Left lung (tissue), 4 donors: ENCODE measurements at regions not wholly inside any gene's neighbourhood (a gene's known extent, or its start where the extent isn't known, plus 50 kb on each side); places are given as distances from the start of the nearest gene placed in this dataset.

Experiments used
- ATAC-seq: fragments of 200-7000 bp; cut with Tn5 transposase; one replicate; pipeline ENCODE4 v1.9.1; 2020; ENCODE audit warnings: moderate library complexity
- DNase-seq, 4 donors: peaks; one replicate each; pipeline ENCODE4 v3.0.0-alpha.2; 2013 to 2020
- H3K27ac ChIP-seq, 2 donors: fragments of 200-600 bp; sonication (generic) in 1 of 2; one replicate each; pipeline versions ENCODE4 v1.5.0 to v1.8.0; 2020 to 2021
- H3K27me3 ChIP-seq, 2 donors: fragments of 200-600 bp; sonication (generic) in 1 of 2; one replicate each; pipeline versions ENCODE4 v1.5.0 to v1.8.0; 2020 to 2021
- H3K36me3 ChIP-seq, 2 donors: fragments of 200-600 bp; sonication (generic) in 1 of 2; one replicate each; pipeline versions ENCODE4 v1.5.0 to v1.8.0; 2020 to 2021
- H3K4me1 ChIP-seq, 2 donors: fragments of 200-600 bp; one replicate each; pipeline ENCODE4 v1.8.0; 2021
- H3K4me3 ChIP-seq, 2 donors: fragments of 200-600 bp; sonication (generic) in 1 of 2; one replicate each; pipeline versions ENCODE4 v1.5.0 to v1.8.0; 2020 to 2021; ENCODE audit warnings: mild to moderate bottlenecking in 1 of 2
- H3K9me3 ChIP-seq, 2 donors: fragments of 200-600 bp; sonication (generic) in 1 of 2; one replicate each; pipeline versions ENCODE4 v1.5.0 to v1.8.0; 2020 to 2021
- CTCF ChIP-seq, 2 donors: fragments of 200-600 bp; sonication (generic) in 1 of 2; IDR thresholded peaks; one replicate each; pipeline versions ENCODE4 v1.5.0 to v1.8.0; 2021; ENCODE audit warnings: antibody characterized with exemption in 2 of 2
- intact Hi-C, 2 donors: fragments of 100-400 bp; cut with DNase I; formaldehyde crosslinking; loops; one replicate each; pipeline versions ENCODE4 v1.11.2 to v1.14.2; 2022
- donor health status: DM: no; HTN: yes; CAD: no.
- donor health status: DM: no; HTN: no; CAD: no.

GRCh38 chr13:105336706-105337576 lies 1198.5 kb downstream of the EFNB2 start:
- ATAC-seq (peak; percentile 41), DNase-seq (no peak)
- intact Hi-C loops: no loop called here
- no peak overlapping the region for H3K27ac ChIP-seq
- no peaks in the 10 kb centered on the region for H3K27me3 ChIP-seq
- TF ChIP-seq CTCF (IDR thresholded peaks at IDR 0.05): no peak
- H3K4me3 ChIP-seq: no peak overlapping the region
- no peaks in the 10 kb centered on the region for H3K9me3 ChIP-seq
- peaks cover 0 to 6% of the 10 kb centered on the region in 2 donors for H3K4me1 ChIP-seq
- H3K36me3 ChIP-seq: no peaks in the 10 kb centered on the region

GRCh38 chr13:105334211-105334610 lies 1201.3 kb downstream of the EFNB2 start:
- TF ChIP-seq CTCF (IDR thresholded peaks at IDR 0.05): no peak
- ATAC-seq: no peak
- H3K27ac ChIP-seq: no peak overlapping the region
- peaks cover 0 to 6% of the 10 kb centered on the region in 2 donors for H3K4me1 ChIP-seq
- intact Hi-C loops: no loop called here
- no peaks in the 10 kb centered on the region for H3K27me3 ChIP-seq
- H3K4me3 ChIP-seq: no peak overlapping the region
- DNase-seq: no peak
- H3K36me3 ChIP-seq: no peaks in the 10 kb centered on the region
- H3K9me3 ChIP-seq: peaks cover 0 to 5% of the 10 kb centered on the region in 2 donors

- Histone ChIP-seq H3K36me3 (no peaks in the 10 kb centered on the region), H3K9me3 (peaks cover 0 to 5% of the 10 kb centered on the region in 2 donors), H3K4me1 (peaks cover 0 to 6% of the 10 kb centered on the region in 2 donors), H3K27ac (no peak overlapping the region), H3K27me3 (no peaks in the 10 kb centered on the region), H3K4me3 (no peak overlapping the region)
- no peak for TF ChIP-seq CTCF (IDR thresholded peaks at IDR 0.05)
- DNase-seq (no peak), ATAC-seq (no peak)
- intact Hi-C loops: no loop called here
Observed at GRCh38 chr13:105333416-105333815, 1202.0 kb downstream of the EFNB2 start.

GRCh38 chr13:105329359-105329758 lies 1206.1 kb downstream of the EFNB2 start:
- no peaks in the 10 kb centered on the region for H3K4me1 ChIP-seq
- no peak for DNase-seq
- TF ChIP-seq CTCF (IDR thresholded peaks at IDR 0.05): no peak
- no peak for ATAC-seq
- no peak overlapping the region for H3K27ac ChIP-seq
- intact Hi-C loops: no loop called here
- H3K36me3 ChIP-seq: no peaks in the 10 kb centered on the region
- no peak overlapping the region for H3K4me3 ChIP-seq
- H3K9me3 ChIP-seq: peaks cover 0 to 5% of the 10 kb centered on the region in 2 donors
- no peaks in the 10 kb centered on the region for H3K27me3 ChIP-seq

GRCh38 chr13:105328212-105328611 lies 1207.2 kb downstream of the EFNB2 start:
- no peak for ATAC-seq
- intact Hi-C loops: no loop called here
- peaks cover 0 to 5% of the 10 kb centered on the region in 2 donors for H3K9me3 ChIP-seq
- H3K27ac ChIP-seq: no peak overlapping the region
- no peaks in the 10 kb centered on the region for H3K36me3 ChIP-seq
- H3K27me3 ChIP-seq: no peaks in the 10 kb centered on the region
- no peak overlapping the region for H3K4me3 ChIP-seq
- TF ChIP-seq CTCF (IDR thresholded peaks at IDR 0.05): no peak
- no peak for DNase-seq
- no peaks in the 10 kb centered on the region for H3K4me1 ChIP-seq
